Mucosa of rectum (tissue), 2 donors: ENCODE measurements at regions not wholly inside any gene's neighbourhood (a gene's known extent, or its start where the extent isn't known, plus 50 kb on each side); places are given as distances from the start of the nearest gene placed in this dataset.

ENCODE experiments used
- H3K27ac ChIP-seq, 2 donors: one replicate each; pipeline ENCODE4 v1.7.0; 2013; ENCODE audit warnings: inconsistent platforms in 2 of 2, low read depth in 2 of 2, low read length in 2 of 2
- H3K27me3 ChIP-seq, 2 donors: one replicate each; pipeline ENCODE4 v1.7.0; 2013; ENCODE audit warnings: low read length in 2 of 2; ENCODE audit not compliant: control insufficient read depth in 2 of 2, insufficient read depth in 2 of 2
- H3K36me3 ChIP-seq, 2 donors: one replicate each; pipeline ENCODE4 v1.7.0; 2013; ENCODE audit warnings: low read length in 2 of 2; ENCODE audit not compliant: control insufficient read depth in 2 of 2, insufficient read depth in 2 of 2
- H3K4me1 ChIP-seq, 2 donors: one replicate each; pipeline ENCODE4 v1.7.0; 2013; ENCODE audit warnings: low read length in 2 of 2, mild to moderate bottlenecking in 1 of 2; ENCODE audit not compliant: control insufficient read depth in 2 of 2, insufficient read depth in 2 of 2
- H3K4me3 ChIP-seq, 2 donors: one replicate each; pipeline ENCODE4 v1.7.0; 2013; ENCODE audit warnings: low read length in 2 of 2
- H3K9ac ChIP-seq, 2 donors: one replicate each; pipeline ENCODE4 v1.7.0; 2013; ENCODE audit warnings: low read length in 2 of 2, low read depth in 1 of 2, mild to moderate bottlenecking in 1 of 2
- H3K9me3 ChIP-seq, 2 donors: one replicate each; pipeline ENCODE4 v1.7.0; 2013; ENCODE audit warnings: low read length in 2 of 2; ENCODE audit not compliant: control insufficient read depth in 2 of 2
- donor health status: healthy.
- donor health status: Normal muscosa, but diverticular disease.

DNA sequence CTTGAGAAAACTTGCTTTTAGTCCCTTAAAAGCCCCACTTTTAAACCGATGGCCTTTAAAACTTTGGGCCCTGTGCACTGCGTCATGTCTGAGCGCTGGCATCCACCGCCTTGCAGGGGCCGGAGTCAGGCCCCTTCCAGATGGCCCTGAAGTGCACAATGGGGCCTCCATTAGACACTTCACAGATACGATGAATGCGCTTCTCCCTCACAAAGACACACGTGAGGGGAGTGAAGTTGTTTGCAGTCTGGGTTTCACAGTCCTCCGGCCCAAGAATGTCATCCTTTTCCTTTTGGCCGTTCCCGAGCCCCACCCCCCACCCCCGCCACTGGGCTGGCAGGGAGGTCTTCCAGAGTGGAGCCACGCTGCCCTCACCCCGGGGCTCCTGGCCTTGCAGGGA, 415.1 kb upstream of the SALL3 start:
- no peaks in the 10 kb centered on the region for H3K36me3 ChIP-seq
- H3K27ac ChIP-seq: no peak overlapping the region
- no peaks in the 10 kb centered on the region for H3K4me1 ChIP-seq
- no peaks in the 10 kb centered on the region for H3K27me3 ChIP-seq
- peaks cover 0 to 2% of the 10 kb centered on the region in 2 donors for H3K9me3 ChIP-seq
- H3K9ac ChIP-seq: no peak overlapping the region
- no peak overlapping the region for H3K4me3 ChIP-seq

DNA sequence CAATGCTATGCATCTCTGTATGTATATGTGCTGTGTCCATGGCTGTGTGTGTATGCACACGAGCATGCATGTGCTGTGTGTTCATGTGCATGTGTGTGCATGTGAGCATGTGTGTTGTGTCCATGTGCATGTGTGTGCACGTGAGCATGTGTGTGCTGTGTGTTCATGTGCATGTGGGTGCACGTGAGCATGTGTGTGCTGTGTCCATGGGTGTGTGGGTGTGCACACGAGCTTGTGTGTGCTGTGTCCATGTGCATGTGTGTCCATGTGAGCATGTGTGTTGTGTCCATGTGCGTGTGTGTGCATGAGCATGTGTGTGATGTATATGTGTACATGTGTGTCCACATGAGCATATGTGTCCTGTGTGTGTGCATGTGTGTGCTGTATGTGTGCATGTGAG, 414.4 kb upstream of the SALL3 start:
- Histone ChIP-seq H3K27ac (no peak overlapping the region), H3K4me1 (no peaks in the 10 kb centered on the region), H3K9ac (no peak overlapping the region), H3K36me3 (no peaks in the 10 kb centered on the region), H3K9me3 (peaks cover 0 to 2% of the 10 kb centered on the region in 2 donors), H3K4me3 (no peak overlapping the region), H3K27me3 (no peaks in the 10 kb centered on the region)

DNA sequence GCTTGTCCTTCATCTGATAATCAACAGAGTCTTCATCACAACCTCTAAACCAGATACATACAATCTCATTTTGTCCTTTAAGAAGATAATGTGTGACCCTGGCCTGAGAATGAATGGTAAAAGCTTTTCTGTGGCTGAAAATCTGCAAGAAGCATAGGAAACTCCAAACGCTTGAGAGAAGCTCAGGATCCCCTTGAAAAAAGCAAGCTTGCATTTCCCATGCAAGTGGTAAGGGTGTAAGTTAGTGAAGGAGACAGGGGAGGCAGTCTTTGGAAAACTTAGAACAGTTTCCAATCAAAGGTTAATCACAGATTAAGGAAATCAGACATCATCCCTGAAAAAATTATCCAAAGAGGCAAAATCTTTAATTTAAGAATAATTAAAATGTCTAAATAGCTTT, 413.6 kb upstream of the SALL3 start:
- H3K27me3 ChIP-seq: no peaks in the 10 kb centered on the region

DNA sequence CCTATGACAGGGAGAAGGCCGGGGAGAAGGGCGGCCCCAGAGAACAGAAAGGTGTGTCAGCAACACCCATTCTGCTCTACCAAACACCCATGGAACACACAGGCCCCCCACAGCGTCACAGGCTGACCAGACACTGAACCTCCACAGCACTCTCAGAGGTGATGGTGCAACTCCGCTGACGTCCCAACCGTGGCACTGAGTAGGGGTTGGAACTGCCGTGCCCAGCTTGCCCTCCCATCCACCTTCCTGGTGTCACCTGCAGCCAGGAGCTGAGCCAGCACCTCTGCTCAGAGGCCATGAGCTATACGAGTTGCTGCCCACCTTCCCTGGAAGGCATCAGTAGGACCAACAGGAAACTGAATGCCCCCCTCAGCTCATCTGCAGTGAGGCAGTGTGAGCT, 412.9 kb upstream of the SALL3 start:
- H3K9ac ChIP-seq: no peak overlapping the region
- no peak overlapping the region for H3K4me3 ChIP-seq
- no peaks in the 10 kb centered on the region for H3K4me1 ChIP-seq
- H3K36me3 ChIP-seq: no peaks in the 10 kb centered on the region
- H3K9me3 ChIP-seq: peaks cover 0 to 2% of the 10 kb centered on the region in 2 donors
- no peaks in the 10 kb centered on the region for H3K27me3 ChIP-seq
- no peak overlapping the region for H3K27ac ChIP-seq

More for the DNA sequence above, 413.6 kb upstream of the SALL3 start:
- Histone ChIP-seq H3K9me3 (peaks cover 0 to 2% of the 10 kb centered on the region in 2 donors), H3K27ac (no peak overlapping the region), H3K36me3 (no peaks in the 10 kb centered on the region), H3K4me3 (no peak overlapping the region), H3K4me1 (no peaks in the 10 kb centered on the region), H3K9ac (no peak overlapping the region)

DNA sequence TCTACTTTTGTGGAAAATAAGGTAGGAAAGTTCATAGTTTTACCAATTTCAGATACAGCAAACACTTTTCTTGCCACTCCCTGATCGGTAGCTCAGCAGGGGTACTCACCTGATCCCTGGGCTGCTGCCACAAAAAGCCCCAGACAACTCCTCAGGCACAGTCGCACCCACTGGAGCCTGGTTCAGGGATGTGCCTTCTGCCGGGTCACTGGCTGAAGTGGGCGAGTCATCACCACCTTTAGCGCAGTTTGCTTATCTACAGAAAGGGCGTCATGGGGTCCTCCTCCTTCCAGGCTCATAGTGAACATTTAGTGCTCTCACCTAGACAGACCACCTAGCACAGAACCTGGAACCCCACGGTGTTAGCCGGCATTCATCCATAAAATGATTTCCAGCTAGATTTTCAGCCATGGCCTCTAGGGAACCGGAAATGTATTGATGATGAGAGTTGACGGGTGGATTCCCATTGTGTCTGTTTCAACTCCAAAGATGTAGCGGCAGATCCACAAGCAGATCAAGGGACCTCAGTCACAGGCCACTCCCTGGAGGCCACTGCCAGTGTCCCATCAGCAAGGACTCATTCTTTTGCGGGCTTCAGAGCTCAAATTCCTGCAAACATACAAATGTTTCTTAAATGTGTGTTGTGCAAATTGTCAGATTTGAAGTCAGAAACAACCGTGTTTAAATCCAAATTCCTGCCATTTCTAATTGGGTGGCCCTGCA, 408.4 kb upstream of the SALL3 start:
- Histone ChIP-seq H3K9me3 (peaks cover 0 to 3% of the 10 kb centered on the region in 2 donors), H3K27ac (no peak overlapping the region)

DNA sequence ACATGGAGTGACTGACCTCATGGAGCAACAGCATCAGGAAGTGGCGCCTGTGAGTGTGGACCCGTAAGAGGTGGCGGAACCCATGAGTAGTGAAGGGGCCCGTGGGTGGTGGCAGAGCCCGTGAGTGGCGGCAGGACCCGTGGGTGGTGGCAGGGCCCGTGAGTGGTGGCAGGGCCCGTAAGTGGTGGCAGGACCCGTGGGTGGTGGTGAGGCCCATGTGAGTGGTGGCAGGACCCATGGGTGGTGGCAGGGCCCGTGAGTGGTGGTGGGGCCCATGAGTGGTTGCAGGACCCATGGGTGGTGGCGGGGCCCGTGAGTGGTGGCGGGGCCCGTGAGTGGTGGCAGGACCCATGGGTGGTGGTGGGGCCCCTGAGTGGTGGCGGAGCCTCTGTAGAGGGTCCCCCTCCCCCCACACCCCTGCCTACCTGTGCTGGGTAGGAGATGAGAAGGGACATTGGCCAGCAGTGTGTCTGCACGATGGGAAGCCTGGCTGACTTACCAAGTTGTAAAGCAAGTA, 407.7 kb upstream of the SALL3 start:
- H3K27me3 ChIP-seq: no peaks in the 10 kb centered on the region
- H3K9me3 ChIP-seq: peaks cover 0 to 3% of the 10 kb centered on the region in 2 donors
- H3K4me1 ChIP-seq: no peaks in the 10 kb centered on the region
- no peak overlapping the region for H3K27ac ChIP-seq
- no peak overlapping the region for H3K4me3 ChIP-seq
- H3K36me3 ChIP-seq: no peaks in the 10 kb centered on the region
- no peak overlapping the region for H3K9ac ChIP-seq

More for the DNA sequence above, 408.4 kb upstream of the SALL3 start:
- no peaks in the 10 kb centered on the region for H3K27me3 ChIP-seq
- no peak overlapping the region for H3K9ac ChIP-seq
- no peaks in the 10 kb centered on the region for H3K4me1 ChIP-seq
- H3K36me3 ChIP-seq: no peaks in the 10 kb centered on the region
- H3K4me3 ChIP-seq: no peak overlapping the region

DNA sequence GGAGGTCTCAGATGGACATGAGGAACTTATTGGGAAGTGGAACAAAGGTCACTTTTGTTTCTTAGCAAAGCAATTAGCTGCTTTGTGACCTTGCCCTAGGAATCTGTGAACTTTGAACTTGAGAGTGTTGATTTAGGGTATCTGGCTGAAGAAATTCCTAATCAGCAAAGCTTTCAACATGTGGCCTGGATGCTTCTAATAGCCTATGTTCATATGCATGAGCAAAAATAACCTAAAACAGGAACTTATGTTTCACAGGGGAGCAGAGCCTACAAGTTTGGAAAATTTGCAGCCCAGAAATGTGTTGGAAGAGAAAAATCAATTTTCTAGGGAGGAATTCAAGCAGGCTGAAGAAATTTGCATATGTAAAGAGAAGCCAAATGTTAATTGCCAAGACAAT, 405.8 kb upstream of the SALL3 start:
- H3K9me3 ChIP-seq: peaks cover 0 to 5% of the 10 kb centered on the region in 2 donors
- H3K27ac ChIP-seq: no peak overlapping the region
- H3K4me3 ChIP-seq: no peak overlapping the region
- H3K27me3 ChIP-seq: no peaks in the 10 kb centered on the region
- no peaks in the 10 kb centered on the region for H3K36me3 ChIP-seq
- H3K9ac ChIP-seq: no peak overlapping the region
- no peaks in the 10 kb centered on the region for H3K4me1 ChIP-seq

DNA sequence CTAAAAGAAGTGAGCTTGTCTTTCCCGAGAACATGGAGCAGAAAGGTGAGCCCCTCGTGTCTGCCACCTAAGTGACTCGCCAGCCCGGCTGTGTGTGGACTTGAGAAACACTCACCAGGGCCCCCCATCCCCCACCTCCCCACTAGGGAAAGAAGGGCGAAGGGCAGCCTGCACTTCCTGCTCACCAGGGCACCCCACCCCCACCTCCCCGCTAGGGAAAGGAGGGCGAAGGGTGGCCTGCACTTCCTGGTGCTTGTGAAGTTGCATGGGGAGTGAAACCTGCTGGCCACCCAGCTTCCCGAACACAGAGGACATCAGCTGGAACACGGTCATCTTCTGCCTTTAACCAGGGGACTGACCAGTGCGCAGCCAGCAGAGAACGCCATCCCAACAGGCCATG, 402.7 kb upstream of the SALL3 start:
- Histone ChIP-seq H3K9ac (no peak overlapping the region), H3K9me3 (peaks cover 5 to 6% of the 10 kb centered on the region in 2 donors), H3K36me3 (no peaks in the 10 kb centered on the region), H3K27me3 (no peaks in the 10 kb centered on the region), H3K4me3 (no peak overlapping the region), H3K4me1 (no peaks in the 10 kb centered on the region), H3K27ac (no peak overlapping the region)

DNA sequence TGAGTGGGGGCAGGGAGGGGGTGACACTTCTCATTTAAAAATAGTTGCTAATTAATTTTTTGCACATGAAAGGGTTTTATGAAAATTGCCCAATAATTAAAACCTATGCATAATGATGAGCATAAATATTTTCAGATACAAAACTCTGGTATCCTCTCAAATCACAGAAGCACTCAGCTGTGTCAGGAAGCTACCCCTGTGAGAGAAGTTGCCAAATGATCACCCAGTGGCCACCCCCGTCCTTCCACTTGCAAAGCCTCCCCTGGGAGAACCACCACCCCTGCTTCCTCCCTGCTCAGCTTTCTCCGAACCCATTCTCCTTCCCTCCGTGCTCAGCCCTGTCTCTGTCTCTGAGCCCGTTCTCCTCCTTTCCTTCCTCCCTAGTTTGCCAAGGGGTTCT, 400.2 kb upstream of the SALL3 start:
- Histone ChIP-seq H3K4me3 (no peak overlapping the region), H3K4me1 (no peaks in the 10 kb centered on the region), H3K36me3 (no peaks in the 10 kb centered on the region), H3K9me3 (peaks cover 5 to 6% of the 10 kb centered on the region in 2 donors), H3K27me3 (no peaks in the 10 kb centered on the region), H3K9ac (no peak overlapping the region), H3K27ac (no peak overlapping the region)

DNA sequence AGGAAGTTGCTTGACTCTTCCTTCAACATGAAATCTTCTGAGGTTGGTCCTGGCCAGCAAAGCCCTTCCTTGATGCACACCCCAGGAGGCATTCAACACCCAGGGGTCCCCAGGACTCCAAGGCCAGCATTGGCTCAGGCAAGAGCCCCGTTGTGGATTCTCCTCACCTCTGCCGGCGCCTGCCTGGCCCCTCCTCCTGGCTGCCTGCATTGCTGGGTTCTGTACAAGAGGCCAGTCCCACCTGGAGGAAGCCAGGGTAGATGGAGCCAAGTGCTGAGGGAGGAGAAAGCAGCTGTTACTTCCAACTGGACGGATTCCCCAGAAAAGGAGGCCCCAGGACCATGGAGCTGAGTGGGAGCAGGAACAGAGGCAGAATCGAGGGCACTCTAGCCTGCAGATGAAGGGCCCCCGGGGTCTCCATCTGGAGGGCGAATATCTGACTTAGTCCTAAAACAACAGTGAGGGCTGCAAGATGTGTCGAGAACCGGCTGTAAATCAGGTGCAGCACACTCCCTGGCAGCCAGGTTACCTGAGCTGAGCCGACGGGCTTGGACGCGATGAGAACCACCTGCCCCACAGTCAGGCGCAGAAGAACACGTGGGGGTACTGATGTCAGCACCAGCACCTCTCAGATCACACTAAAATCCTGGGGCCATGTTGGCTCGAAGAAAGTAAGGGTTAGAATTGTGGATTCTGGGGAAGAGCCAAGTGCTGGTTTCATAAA, 399.6 kb upstream of the SALL3 start:
- no peak overlapping the region for H3K4me3 ChIP-seq
- H3K27ac ChIP-seq: no peak overlapping the region
- H3K9me3 ChIP-seq: peaks cover 2 to 6% of the 10 kb centered on the region in 2 donors
- H3K27me3 ChIP-seq: no peaks in the 10 kb centered on the region
- H3K36me3 ChIP-seq: no peaks in the 10 kb centered on the region
- H3K4me1 ChIP-seq: no peaks in the 10 kb centered on the region
- no peak overlapping the region for H3K9ac ChIP-seq
